Astrocyte of the spinal cord (primary cell): ENCODE measurements at regions not wholly inside any gene's neighbourhood (a gene's known extent, or its start where the extent isn't known, plus 50 kb on each side); places are given as distances from the start of the nearest gene placed in this dataset.

Experiments used
- DNase-seq: peaks from one replicate; pipeline ENCODE4 v3.0.0; 2011; ENCODE audit warnings: low read depth, low spot score
- H3K4me3 ChIP-seq: 2 replicates; pipeline ENCODE4 v1.5.1; 2011; ENCODE audit warnings: low read depth, mild to moderate bottlenecking, low read length, moderate library complexity
- in situ Hi-C: cut with HindIII; loops from 2 replicates; pipeline ENCODE4 v1.10.0; 2017; ENCODE audit warnings: low sequenced_read_pairs
- TF ChIP-seq, protein P1 (sequence below): IDR thresholded peaks from 2 replicates; pipeline ENCODE4 v1.5.1; 2012; ENCODE audit warnings: low read depth, mild to moderate bottlenecking, low read length, inconsistent platforms

GRCh38 chrX:110466790-110467189 lies 108.1 kb downstream of the RTL9 start:
- in situ Hi-C loops = no loop called here
- no peak for DNase-seq
- TF ChIP-seq, protein P1, sequence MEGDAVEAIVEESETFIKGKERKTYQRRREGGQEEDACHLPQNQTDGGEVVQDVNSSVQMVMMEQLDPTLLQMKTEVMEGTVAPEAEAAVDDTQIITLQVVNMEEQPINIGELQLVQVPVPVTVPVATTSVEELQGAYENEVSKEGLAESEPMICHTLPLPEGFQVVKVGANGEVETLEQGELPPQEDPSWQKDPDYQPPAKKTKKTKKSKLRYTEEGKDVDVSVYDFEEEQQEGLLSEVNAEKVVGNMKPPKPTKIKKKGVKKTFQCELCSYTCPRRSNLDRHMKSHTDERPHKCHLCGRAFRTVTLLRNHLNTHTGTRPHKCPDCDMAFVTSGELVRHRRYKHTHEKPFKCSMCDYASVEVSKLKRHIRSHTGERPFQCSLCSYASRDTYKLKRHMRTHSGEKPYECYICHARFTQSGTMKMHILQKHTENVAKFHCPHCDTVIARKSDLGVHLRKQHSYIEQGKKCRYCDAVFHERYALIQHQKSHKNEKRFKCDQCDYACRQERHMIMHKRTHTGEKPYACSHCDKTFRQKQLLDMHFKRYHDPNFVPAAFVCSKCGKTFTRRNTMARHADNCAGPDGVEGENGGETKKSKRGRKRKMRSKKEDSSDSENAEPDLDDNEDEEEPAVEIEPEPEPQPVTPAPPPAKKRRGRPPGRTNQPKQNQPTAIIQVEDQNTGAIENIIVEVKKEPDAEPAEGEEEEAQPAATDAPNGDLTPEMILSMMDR = no peak
- H3K4me3 ChIP-seq = no peak overlapping the region

DNA sequence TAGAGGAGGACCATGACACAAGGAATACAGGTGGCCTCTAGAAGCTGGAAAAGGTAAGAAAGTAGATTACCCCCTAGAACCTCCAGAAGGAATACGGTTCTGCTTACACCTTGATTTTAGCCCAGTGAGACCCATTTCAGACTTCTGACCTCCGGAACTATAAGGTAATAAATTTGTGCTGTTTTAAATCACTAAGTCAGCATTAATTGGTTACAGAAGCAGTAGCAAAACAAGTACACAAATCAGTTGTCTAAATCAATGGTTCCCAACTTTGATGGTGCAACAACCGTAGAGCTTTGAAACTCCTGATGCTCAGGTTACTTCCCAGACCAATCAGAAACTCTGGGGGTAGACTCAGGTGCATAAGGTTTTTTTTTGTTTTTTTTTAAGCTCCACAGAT lies 113.6 kb downstream of the RTL9 start:
- TF ChIP-seq, protein P1 = no peak
- H3K4me3 ChIP-seq = no peak overlapping the region
- in situ Hi-C loops = no loop called here
- no peak for DNase-seq

DNA sequence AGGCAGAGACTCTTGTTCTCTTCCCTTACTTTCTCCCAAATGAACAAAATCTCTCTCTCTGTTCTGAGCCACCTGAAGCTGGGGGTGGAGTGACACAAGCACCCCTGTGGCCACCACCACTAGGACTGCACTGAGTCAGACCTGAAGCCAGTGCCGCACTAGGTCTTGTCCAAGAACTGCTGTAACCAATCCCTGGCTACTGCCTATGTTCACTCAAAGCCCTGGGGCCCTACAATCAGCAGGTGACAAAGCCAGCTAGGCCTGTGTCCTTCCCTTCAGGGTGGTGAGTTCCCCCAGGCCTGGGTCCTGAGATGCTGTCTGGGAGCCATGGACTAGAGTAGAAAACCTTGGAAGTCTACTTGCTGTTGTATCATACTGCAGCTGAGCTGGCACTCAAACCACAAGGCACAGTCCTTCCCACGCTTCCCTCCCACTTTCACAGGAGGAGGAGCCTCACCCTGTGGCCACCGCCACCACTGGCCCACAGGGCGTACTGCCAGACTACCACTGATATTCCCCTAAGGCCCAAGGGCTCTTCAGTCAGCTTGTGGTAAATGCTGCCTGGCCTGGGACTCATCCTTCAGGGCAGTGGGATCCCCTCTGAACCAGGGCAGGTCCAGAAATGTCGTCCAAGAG lies 119.1 kb downstream of the RTL9 start:
- DNase-seq = no peak
- in situ Hi-C loops = no loop called here
- H3K4me3 ChIP-seq = no peak overlapping the region
- TF ChIP-seq, protein P1 = no peak

DNA sequence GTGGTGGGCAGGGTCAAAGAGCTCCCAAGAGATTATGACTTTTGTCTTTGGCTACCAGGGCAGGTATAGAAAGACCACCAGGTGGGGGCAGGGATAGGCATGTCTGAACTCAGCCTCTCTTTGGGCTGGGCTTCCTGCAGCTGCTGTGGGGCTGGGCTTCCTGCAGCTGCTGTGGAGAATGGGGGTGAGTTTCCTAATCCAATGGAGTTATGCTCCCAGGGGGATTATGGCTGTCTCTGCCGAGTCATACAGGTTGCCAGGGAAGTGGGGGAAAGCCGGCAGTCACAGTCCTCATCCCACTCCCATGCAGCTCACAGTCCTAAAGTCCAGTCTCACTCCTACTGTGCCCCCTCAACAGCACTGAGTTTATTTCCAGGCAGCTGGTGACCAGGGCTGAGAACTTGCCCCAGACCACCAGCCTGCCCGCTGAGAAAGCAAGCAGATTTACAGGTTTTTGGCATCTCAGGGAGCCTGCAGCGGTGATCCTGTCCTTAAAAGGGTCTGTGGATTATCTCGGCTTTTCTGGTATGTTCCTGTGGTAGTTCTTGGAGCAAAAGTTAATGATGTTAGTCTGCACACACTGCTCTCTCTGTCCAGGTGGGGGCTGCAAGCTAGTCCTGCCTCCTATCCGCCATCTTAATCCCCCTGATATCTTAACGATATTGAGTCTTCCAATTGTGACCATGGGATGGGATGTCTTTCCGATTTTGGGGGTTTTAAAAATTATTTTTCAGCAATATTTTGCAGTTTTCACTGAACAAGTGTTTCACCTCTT lies 133.4 kb downstream of the RTL9 start:
- no peak for DNase-seq
- H3K4me3 ChIP-seq = no peak overlapping the region
- TF ChIP-seq, protein P1 = no peak
- in situ Hi-C loops = no loop called here

GRCh38 chrX:110504947-110505346 lies 146.3 kb downstream of the RTL9 start:
- TF ChIP-seq, protein P1 = no peak
- no peak overlapping the region for H3K4me3 ChIP-seq
- DNase-seq = no peak
- in situ Hi-C loops = no loop called here

GRCh38 chrX:110509755-110510532 lies 151.3 kb downstream of the RTL9 start:
- TF ChIP-seq, protein P1 = no peak
- DNase-seq = no peak
- in situ Hi-C loops = no loop called here
- H3K4me3 ChIP-seq = no peak overlapping the region
